NCI-H1092 treated with DMSO at 0.1 percent for 48 hours (cell line): ENCODE measurements at regions not wholly inside any gene's neighbourhood (a gene's known extent, or its start where the extent isn't known, plus 50 kb on each side); places are given as distances from the start of the nearest gene placed in this dataset.

Experiments used
- DNase-seq: peaks from one replicate; lab custom pipeline; 2025; lab: John Stamatoyannopoulos, UW

DNA sequence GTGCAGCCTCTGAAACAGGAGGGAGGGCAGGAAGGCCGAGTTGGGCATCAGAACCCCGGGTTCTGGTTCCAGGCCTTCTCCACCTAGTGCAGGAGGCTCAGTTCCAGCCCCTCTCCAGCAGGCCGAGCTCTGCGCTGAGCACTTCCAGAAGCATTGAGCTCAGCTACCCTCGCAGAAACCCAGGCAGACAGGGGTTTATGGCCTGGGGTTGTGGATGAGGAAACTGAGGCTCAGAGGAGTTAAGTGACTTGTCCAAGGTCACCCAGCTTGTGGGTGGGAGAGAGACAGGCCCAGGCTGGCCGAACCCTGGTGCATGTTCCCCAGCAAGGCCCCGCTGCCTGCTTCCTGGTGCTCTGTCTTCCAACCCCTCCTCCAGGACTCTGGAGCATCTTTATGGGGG is 348.9 kb downstream of the PTPRU start:
- no peak for DNase-seq

DNA sequence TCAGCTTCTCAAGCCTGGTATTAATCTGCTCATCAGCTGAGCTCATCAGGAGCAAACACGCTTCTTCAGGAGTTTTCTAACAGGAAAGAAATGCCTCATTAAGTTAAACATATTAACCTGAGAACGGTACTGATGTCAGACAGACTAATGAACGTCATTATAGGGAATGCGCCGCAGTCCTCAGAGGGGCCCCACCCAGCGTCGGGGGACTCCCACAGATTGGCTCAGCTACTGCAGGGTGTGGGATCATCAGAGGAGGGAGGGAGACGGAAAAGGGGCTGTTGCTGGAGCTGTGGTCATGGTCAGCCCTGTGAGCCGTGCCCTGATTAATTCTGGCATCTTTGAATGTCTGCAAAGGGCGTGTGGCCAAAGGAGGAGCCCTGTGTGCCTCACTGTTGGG is 348.5 kb downstream of the PTPRU start:
- DNase-seq: no peak

DNA sequence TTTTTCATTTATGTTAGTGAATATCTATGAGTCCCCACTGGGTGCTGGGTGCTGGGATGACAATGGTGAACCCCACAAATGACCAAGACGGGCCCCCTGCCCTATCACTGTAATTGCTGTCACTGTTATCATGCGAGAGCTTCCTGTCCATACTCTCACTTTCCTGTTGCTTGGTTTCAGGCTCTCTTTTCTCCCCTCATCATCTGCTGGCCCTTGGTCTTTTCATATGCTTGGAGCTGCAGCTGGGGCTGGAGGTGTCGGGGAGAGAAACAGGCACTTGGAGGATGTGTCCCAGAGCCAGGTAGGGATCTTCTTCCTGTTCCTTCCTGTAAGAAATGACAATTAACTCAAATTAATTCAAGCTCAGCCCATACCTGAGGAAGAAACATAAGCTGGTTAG is 348.0 kb downstream of the PTPRU start:
- DNase-seq: no peak

DNA sequence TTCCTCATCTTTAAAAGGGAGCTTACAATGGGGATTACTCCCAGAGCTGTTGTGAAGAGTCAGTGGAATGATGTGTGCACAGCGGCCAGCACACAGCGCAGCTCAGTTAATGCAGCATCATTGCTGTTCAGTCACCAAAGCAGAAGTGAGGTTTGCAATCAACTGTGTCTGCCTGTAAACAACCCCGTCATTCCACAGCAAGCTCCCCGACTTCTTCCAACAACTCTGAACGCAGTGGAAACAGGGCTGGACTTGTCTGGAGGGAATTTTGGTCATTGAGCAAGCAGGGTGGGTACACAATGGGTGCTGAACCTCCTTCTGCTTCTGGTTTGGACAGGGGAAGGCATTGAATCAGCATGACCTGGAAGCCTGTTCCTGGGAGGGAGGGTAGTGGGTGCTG is 347.4 kb downstream of the PTPRU start:
- no peak for DNase-seq

DNA sequence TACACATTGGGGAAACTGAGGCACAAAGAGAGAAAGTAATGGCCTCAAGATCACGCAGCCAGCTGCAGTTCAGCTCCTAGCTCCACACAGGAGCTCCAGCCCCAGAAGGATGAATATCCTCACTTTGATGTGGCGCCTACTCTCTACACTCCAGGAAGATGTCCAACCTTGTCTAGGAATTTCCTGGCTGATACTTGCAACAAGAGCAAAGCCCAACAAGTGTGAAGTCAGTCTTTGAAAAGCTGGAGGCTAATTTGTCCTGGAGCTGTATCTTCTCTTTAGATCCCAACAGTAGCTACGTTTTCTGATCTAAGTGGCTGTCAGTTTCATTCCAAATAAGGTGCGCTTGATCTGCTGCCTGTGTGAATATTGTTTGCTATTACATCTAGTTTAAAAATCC is 344.9 kb downstream of the PTPRU start:
- no peak for DNase-seq

DNA sequence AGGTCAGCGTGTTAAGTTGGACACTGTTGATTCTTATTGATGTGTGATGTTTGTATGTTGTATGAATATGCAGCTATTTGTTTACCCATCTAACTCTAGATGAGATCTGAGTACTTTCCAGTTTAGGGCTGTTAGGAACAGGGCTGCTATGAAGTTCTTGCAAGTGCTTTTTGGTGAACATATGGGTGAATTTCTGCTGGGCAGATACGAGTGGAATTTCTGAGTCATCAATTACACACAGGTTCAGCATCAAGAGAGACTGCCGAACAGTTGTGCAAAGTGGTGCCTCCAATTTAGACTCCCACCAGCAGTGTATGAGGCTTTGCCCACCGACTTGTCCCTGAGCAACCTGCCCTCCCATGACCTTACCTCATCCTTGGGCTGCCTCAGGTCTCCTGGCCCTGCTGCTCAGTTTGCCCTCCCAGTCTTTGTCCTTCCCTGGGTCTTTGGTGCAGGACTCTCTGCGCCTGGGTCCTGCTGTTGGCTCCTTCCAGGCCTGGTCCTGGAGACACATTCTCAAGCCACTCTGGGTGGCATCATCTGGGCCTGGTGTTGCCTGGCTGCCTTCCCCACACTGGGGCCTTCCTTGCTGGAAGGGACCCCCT is 343.6 kb downstream of the PTPRU start:
- DNase-seq: no peak

DNA sequence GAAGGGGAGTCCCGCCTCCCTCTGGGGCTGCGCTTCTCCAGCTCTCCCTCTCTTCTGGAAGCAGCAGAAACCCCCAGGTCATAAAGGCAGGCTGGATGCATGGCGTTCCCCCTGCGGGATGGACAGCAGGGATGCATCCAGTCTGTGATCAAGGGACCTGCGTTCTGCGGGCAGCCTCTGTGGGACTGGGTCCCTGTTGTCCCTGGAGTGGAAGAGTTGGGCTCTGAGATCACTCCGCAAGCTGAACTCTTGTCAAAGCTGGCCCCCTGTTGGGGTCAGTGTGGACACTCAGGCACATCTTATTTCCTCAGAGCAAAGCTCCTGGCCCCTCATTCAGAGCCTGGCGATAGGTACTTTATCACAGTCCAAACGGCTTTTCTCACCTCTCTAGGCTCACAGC is 341.2 kb downstream of the PTPRU start:
- no peak for DNase-seq

DNA sequence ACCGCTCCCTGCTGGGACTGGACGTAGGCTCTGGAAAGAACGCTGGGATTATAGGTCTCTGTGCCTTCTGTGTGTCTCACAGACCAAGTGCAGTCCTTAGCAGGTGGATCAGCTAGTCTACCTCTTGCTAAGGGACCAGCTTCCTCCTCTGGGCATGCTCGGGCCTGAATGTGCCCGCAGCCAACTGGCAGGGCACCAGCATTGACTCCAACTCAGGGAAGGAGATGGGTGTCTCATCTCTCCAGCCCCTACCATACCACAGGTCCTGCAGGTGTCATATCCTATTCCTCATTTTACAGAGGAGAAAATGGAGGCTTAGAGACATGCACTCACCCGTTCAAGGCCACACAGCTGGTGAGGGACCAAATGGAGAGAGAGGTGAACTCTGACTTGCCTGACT is 340.2 kb downstream of the PTPRU start:
- no peak for DNase-seq

DNA sequence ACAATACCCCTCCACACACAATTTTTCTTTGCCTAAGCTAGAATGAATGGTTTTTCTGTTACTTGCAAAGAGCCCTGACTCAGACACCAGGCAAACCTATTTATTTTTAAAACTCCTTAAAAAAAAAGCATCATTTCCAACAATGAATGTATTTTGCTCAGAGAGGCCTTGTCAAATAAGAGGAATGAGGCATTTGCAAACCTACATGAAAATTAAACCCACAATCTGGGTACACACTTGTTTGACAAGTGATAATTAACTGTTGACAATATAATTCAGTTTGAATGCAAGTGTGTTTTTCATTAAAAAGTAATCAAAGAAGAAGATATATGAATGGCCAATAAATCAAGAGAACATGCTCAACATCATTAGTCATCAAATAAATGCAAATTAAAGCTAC is 339.5 kb downstream of the PTPRU start:
- DNase-seq: no peak

DNA sequence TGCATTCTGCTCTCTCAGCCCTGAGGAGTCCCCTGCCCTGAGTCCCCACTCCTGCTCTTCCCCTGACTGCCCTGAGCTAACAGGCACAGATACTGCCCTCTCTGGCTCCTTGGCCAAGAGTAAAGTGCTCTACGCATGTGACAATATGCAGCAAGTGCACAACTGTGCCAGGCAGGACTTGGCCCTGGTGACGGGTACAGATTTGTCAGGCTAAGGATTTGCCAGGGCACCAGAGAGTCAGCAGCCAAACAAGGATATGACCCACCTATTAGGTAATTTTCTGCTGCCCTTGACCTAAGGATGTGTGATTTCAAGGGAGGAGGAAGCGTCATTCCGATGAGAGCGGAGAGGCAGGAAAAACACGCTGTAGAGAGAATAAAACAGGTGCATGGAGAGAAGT is 339.0 kb downstream of the PTPRU start:
- no peak for DNase-seq

DNA sequence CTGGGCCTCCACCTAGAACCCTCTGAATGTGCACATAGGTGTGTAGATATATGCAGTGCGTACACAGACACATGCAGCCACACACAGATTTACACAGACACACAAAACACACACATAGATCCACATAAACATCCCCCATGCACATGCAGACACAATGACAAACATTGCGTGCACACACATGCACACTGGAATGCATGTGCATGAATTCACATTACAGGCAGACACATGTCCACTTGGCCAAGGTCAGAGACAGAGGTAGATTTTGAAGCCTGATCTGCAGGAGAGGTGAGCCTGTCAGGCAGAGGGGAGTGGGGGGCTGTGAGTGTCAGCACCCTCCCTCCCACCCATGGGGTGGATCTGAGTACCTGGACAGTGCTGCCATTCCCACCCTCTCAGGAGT is 338.5 kb downstream of the PTPRU start:
- no peak for DNase-seq

DNA sequence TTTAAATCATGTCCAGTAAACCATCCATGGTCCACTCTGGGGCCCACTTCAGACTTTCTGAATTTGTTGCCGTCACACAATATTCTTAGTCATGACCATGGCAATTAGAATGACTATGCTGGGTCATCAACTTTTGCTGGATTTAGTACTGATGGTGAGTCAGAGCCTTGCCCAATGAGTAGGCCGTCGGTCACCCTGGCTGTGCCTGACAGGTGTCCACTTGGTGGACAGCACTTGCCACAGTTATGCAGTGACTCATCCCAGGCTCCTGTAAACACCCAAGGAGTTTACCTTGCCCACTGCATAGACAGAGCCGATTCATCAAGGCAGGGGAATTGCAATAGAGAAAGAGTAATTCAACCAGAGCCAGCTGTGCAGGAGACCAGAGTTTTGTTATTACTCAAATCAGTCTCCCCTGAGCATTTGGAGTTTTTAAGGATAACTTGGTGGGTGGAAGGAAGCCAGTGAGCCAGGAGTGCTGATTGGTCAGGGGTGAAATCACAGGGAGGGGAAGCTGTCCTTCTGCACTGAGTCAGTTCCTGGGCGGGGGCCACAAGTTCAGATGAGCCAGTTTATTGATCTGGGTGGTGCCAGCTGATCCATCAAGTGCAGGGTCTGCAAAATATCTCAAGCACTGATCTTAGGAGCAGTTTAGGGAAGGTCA is 333.8 kb downstream of the PTPRU start:
- no peak for DNase-seq

DNA sequence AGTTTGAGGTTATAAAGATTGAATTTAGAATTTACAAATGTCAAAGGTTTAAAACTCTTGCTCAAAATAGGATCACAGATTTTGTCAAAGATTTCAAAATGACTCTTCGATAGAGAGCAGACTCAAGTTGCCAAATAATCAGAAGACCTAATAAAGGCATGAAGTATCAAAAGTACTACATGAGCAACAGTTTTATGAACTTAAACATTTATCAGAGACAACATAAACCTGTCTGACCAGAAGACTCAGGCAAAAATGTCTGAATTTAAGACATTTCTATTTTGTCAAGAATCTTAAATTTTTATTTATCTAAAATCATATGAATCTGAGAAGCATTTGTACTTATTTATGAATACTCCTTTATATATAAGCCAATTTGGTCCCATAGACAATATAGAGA is 330.9 kb downstream of the PTPRU start:
- no peak for DNase-seq

DNA sequence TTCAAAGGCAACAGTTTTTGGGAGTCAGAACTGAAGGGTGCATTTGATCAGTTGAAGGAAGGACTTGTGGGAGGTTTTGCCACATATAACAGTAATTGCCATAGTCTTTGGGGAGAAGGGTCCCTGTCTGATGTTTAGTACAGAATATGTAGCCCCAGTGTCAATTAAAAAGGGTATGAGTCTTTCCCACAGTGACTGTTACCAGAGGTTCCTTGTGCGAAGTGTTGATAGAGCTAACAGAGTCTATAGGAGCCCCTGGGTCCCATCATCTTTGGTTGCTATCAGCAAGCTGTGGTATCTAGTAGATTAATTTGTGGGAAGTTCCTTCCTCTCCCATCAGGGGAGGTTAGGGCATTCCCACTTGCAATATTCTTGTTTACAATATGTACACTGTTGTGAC is 329.2 kb downstream of the PTPRU start:
- DNase-seq: no peak

DNA sequence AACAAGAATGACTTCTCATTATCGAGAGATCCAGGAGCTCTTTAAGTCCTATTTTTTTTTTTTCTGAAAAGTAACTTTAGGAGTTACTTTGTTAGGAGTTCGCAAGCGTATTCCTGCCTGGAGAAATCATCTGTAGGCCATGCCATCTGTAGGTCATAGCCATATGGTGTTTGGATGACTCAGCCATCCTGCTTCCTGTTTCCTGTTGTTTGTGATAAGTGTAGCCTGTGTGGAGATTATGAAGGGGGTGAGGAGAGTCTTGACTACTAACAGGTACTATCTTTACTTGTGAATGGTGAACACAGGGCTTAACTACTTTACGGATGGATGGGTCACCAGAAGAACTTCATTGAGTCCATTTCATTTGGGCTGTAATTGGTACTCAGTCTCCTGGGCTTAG is 327.2 kb downstream of the PTPRU start:
- no peak for DNase-seq

DNA sequence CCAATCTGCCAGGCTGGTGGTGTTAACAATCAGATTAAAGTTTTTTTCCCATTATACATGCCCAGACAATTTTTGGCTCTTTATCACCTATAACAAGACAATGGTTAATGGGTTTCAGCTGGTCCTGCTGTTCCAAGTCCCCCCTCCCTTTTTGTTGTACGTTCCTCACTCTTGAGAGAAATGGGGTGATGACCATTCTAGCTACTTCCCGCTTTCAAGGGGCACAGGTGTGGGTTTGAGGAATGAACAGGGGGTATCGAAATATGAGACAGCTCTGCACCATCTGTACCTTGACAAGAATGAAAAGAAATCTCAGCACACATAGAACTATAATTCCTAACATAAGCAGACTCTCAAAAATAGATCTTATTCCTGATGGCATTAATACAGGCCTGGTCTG is 326.8 kb downstream of the PTPRU start:
- no peak for DNase-seq

DNA sequence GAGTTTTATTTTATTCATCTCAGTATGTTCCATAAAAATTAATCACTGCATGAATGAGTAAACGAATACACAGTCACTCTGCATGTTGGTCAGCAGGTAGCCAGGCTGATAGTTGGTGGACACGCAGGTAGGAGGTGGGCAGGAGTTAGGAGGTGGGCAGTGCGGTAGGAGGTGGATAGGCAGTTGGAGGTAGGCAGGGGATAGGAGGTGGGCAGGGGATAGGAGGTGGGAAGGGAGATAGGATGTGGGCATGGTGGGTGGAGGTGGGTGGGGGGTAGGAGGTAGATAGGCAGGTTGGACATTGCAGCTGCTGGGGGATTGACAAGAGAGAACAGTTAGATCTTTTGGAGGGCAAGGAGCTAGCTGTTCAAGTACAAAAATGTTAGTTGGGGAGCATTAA is 322.7 kb downstream of the PTPRU start:
- no peak for DNase-seq

DNA sequence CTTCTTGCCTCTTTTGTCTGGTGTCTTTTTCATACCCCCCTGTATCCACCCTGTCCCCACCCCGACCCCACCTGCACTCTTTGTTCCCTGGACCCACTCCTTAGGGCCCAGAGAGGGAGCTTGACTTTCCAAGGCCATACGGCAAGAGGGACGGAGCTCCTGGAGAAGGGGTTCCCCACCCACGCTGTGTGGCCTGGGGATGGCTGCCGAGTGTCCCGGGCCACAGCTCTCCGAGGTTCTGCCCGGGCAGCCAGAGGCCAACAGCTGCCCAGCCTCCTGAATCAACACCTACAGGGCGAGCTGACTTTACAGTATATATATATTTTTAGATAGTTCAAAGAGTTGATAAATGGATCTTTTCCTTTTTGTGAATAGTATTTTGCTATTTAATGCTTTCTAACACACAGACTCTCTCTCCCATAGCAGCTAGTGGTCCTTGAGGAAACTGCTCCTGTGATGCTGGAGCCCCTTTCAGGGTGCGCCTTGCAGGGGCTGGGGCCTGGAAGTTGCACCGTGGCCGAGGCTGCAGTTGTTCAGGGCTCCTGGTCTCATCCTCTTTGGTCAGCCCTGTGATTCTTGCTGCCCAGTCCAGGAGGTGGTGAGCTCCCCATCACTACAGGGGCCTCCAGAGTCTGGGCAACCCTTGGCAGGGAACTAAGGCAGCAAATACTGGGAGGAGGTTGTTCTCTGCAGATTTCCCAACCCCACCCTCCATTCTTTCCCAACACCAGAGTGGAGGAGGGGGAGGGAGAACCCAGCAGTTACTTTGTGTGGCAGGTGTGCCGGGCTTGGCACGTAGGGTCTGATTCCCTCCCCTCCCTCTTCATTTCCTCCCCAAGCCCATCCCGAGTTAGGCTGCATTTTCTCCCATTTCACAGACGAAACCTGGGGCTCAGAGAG is 321.6 kb downstream of the PTPRU start:
- no peak for DNase-seq

DNA sequence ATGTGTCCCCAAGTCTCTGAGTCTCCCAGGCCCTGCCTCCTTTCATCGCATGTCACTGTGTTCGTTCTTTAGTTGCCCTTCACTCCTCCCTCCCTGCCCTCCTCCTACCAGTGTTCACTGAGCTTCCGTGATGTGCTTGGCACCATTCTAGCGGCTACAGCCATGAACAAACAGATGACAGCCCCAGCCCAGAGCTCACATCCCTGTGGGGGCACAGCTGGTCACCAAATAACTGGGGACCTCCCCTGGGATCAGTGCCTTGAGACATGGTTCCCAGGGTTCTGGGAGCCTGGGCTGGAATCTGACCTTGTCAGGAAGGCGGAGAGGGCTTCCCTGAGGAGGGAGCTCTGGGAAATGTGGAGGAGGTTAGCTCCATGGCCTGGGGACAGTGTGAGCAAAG is 320.7 kb downstream of the PTPRU start:
- DNase-seq: no peak

DNA sequence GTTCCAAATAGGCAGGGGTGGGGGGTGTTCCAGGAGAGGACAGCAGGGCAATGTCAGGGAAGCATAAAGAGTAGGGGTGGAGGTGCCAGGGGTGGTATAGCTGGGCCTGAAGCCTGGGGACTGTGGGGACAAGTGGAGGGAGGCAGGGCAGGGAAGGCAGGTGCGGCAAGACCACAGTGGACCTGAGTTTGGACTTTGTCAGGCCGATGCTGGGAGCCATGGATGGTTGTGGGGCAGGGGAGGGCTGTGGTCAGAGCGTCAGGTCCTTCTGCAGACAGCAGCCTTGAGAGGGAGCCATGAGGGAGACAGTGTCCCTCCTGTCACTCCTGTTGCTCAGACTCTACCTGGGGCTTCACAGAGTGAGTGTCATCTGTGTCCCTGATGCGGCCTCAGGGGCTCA is 320.3 kb downstream of the PTPRU start:
- DNase-seq: no peak

DNA sequence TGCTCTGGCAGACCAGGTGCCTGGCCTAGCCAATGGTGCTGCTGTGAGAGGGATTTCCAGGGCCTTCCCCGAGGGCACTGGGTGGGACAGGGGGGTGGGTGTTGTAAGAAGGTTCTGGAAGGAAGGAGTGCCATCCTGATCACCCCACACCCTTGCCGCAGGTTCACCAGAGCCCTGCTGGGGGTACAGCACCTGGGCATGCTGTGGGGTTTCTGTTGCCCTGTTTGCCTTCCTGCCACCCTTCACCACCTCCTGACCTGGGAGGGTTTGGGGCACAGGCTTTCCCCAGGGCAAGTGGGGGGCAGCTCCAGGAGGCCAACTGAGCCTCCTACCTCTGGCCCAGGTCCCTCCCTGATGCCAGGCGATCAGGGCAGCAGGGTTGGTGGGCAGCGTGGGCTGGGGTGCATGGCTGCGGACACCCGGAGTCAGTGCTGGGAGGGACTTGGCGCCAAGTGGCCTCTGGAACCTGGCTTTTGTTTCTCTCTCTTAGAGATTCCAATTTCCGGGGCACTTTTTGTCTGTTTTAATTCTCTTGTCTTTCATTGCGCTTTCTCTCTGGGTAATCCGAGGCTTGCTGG is 318.8 kb downstream of the PTPRU start:
- no peak for DNase-seq

DNA sequence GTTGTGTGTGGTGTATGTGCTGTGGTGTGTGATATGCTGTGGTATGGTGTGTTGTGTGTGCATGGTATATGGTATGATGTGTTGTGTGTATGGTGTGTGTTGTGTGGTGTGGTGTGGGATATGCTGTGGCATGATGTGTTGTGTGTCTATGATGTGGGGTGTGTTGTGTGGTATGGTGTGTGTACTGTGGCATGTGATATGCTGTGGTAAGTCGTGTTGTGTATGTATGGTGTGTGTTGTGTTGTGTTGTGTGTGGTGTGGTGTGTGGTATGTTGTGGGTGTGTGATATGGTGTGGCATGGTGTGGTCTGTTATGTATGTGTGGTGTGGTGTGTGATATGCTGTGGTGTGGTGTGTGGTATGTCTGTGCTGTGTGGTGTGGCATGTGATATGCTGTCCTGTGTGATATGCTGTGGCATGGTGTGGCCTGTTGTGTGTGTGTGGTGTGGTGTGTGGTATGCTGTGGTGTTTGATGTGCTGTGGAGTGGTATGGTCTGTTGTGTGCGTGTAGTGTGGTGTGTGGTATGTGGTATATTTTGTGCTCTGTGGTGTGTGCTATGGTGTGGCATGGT is 318.0 kb downstream of the PTPRU start:
- no peak for DNase-seq
